Kidney tubule cell (primary cell): ENCODE measurements at regions not wholly inside any gene's neighbourhood (a gene's known extent, or its start where the extent isn't known, plus 50 kb on each side); places are given as distances from the start of the nearest gene placed in this dataset.

Source experiments
- DNase-seq: peaks from one replicate; pipeline ENCODE4 v3.0.0-alpha.2; 2018; ENCODE audit warnings: low spot score

GRCh38 chr4:166628454-166628853 lies 605.8 kb downstream of the SPOCK3 start:
- DNase-seq, result no peak

GRCh38 chr4:166635367-166635766 lies 598.9 kb downstream of the SPOCK3 start:
- no peak for DNase-seq

GRCh38 chr4:166637816-166638215 lies 596.5 kb downstream of the SPOCK3 start:
- no peak for DNase-seq

- DNase-seq, result no peak
Observed at GRCh38 chr4:166655231-166655630, 579.1 kb downstream of the SPOCK3 start.

GRCh38 chr4:166655705-166656104 lies 578.6 kb downstream of the SPOCK3 start:
- no peak for DNase-seq

GRCh38 chr4:166657261-166657660 lies 577.0 kb downstream of the SPOCK3 start:
- no peak for DNase-seq

- no peak for DNase-seq
Observed at GRCh38 chr4:166658585-166658984, 575.7 kb downstream of the SPOCK3 start.

- DNase-seq, result no peak
Observed at GRCh38 chr4:166662266-166662843, 571.9 kb downstream of the SPOCK3 start.

- no peak for DNase-seq
Observed at GRCh38 chr4:166670341-166670740, 564.0 kb downstream of the SPOCK3 start.

GRCh38 chr4:166673911-166674310 lies 560.4 kb downstream of the SPOCK3 start:
- DNase-seq, result no peak

- DNase-seq, result peak; percentile 9
Observed at GRCh38 chr4:166675411-166675810, 558.9 kb downstream of the SPOCK3 start.

- no peak for DNase-seq
Observed at GRCh38 chr4:166680796-166681195, 553.5 kb downstream of the SPOCK3 start.

GRCh38 chr4:166682200-166682599 lies 552.1 kb downstream of the SPOCK3 start:
- DNase-seq, result no peak
